WTC11 (cell line): ENCODE measurements at regions not wholly inside any gene's neighbourhood (a gene's known extent, or its start where the extent isn't known, plus 50 kb on each side); places are given as distances from the start of the nearest gene placed in this dataset.

Source experiments
- NFYB ChIP-seq: sonication (generic); formaldehyde crosslinking; conservative IDR thresholded peaks from 2 replicates; pipeline ENCODE4 v1.8.0; 2022; ENCODE audit warnings: low read depth, missing genetic modification reagents
- TF ChIP-seq, protein P1 (sequence below): sonication (generic); formaldehyde crosslinking; IDR thresholded peaks from 2 replicates; pipeline ENCODE4 v1.8.1; 2023; ENCODE audit warnings: mild to moderate bottlenecking, missing genetic modification reagents, moderate library complexity
- TF ChIP-seq, protein P2 (sequence below): sonication (generic); formaldehyde crosslinking; IDR thresholded peaks from 2 replicates; pipeline ENCODE4 v1.8.0; 2022; ENCODE audit warnings: missing genetic modification reagents
- TF ChIP-seq, protein P3 (sequence below): fragments of 200-600 bp; IDR thresholded peaks from 2 replicates; pipeline ENCODE4 v1.8.0; 2022; ENCODE audit warnings: antibody characterized with exemption
- TF ChIP-seq, protein P4 (sequence below): sonication (generic); formaldehyde crosslinking; IDR thresholded peaks from 2 replicates; pipeline ENCODE4 v1.8.1; 2023; ENCODE audit warnings: mild to moderate bottlenecking, missing genetic modification reagents, borderline replicate concordance
- TF ChIP-seq, protein P5 (sequence below): sonication (generic); formaldehyde crosslinking; IDR thresholded peaks from 2 replicates; pipeline ENCODE4 v1.8.0; 2022; ENCODE audit warnings: mild to moderate bottlenecking, missing genetic modification reagents

DNA sequence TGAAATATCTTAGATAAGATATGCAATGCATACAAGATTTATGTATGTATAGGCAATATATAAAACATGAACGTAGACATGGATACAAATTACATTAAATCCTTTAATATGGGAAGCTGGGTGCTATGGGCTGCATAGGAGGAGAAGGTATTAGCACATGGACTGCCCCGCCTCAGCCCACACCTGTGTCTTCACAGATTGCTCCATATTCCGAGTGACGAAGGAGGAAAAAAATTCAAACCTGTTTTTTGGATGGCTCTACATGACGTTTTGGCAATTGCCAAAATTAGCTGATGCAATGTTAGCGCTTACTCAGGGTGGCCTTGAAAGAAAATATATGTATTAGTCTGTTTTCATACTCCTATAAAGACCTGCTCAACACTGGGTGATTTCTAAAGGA, 223.4 kb upstream of the SLCO3A1 start:
- TF ChIP-seq, protein P1, sequence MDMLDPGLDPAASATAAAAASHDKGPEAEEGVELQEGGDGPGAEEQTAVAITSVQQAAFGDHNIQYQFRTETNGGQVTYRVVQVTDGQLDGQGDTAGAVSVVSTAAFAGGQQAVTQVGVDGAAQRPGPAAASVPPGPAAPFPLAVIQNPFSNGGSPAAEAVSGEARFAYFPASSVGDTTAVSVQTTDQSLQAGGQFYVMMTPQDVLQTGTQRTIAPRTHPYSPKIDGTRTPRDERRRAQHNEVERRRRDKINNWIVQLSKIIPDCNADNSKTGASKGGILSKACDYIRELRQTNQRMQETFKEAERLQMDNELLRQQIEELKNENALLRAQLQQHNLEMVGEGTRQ (CRISPR knock-in tag) = no peak
- no peak for TF ChIP-seq NFYB (CRISPR knock-in tag)
- TF ChIP-seq, protein P2, sequence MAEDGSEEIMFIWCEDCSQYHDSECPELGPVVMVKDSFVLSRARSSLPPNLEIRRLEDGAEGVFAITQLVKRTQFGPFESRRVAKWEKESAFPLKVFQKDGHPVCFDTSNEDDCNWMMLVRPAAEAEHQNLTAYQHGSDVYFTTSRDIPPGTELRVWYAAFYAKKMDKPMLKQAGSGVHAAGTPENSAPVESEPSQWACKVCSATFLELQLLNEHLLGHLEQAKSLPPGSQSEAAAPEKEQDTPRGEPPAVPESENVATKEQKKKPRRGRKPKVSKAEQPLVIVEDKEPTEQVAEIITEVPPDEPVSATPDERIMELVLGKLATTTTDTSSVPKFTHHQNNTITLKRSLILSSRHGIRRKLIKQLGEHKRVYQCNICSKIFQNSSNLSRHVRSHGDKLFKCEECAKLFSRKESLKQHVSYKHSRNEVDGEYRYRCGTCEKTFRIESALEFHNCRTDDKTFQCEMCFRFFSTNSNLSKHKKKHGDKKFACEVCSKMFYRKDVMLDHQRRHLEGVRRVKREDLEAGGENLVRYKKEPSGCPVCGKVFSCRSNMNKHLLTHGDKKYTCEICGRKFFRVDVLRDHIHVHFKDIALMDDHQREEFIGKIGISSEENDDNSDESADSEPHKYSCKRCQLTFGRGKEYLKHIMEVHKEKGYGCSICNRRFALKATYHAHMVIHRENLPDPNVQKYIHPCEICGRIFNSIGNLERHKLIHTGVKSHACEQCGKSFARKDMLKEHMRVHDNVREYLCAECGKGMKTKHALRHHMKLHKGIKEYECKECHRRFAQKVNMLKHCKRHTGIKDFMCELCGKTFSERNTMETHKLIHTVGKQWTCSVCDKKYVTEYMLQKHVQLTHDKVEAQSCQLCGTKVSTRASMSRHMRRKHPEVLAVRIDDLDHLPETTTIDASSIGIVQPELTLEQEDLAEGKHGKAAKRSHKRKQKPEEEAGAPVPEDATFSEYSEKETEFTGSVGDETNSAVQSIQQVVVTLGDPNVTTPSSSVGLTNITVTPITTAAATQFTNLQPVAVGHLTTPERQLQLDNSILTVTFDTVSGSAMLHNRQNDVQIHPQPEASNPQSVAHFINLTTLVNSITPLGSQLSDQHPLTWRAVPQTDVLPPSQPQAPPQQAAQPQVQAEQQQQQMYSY (CRISPR knock-in tag) = no peak
- TF ChIP-seq, protein P3, sequence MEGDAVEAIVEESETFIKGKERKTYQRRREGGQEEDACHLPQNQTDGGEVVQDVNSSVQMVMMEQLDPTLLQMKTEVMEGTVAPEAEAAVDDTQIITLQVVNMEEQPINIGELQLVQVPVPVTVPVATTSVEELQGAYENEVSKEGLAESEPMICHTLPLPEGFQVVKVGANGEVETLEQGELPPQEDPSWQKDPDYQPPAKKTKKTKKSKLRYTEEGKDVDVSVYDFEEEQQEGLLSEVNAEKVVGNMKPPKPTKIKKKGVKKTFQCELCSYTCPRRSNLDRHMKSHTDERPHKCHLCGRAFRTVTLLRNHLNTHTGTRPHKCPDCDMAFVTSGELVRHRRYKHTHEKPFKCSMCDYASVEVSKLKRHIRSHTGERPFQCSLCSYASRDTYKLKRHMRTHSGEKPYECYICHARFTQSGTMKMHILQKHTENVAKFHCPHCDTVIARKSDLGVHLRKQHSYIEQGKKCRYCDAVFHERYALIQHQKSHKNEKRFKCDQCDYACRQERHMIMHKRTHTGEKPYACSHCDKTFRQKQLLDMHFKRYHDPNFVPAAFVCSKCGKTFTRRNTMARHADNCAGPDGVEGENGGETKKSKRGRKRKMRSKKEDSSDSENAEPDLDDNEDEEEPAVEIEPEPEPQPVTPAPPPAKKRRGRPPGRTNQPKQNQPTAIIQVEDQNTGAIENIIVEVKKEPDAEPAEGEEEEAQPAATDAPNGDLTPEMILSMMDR = no peak
- TF ChIP-seq, protein P4, sequence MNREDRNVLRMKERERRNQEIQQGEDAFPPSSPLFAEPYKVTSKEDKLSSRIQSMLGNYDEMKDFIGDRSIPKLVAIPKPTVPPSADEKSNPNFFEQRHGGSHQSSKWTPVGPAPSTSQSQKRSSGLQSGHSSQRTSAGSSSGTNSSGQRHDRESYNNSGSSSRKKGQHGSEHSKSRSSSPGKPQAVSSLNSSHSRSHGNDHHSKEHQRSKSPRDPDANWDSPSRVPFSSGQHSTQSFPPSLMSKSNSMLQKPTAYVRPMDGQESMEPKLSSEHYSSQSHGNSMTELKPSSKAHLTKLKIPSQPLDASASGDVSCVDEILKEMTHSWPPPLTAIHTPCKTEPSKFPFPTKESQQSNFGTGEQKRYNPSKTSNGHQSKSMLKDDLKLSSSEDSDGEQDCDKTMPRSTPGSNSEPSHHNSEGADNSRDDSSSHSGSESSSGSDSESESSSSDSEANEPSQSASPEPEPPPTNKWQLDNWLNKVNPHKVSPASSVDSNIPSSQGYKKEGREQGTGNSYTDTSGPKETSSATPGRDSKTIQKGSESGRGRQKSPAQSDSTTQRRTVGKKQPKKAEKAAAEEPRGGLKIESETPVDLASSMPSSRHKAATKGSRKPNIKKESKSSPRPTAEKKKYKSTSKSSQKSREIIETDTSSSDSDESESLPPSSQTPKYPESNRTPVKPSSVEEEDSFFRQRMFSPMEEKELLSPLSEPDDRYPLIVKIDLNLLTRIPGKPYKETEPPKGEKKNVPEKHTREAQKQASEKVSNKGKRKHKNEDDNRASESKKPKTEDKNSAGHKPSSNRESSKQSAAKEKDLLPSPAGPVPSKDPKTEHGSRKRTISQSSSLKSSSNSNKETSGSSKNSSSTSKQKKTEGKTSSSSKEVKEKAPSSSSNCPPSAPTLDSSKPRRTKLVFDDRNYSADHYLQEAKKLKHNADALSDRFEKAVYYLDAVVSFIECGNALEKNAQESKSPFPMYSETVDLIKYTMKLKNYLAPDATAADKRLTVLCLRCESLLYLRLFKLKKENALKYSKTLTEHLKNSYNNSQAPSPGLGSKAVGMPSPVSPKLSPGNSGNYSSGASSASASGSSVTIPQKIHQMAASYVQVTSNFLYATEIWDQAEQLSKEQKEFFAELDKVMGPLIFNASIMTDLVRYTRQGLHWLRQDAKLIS (CRISPR knock-in tag) = no peak
- TF ChIP-seq, protein P5, sequence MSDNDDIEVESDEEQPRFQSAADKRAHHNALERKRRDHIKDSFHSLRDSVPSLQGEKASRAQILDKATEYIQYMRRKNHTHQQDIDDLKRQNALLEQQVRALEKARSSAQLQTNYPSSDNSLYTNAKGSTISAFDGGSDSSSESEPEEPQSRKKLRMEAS (CRISPR knock-in tag) = no peak
